ENCODE measurements at regions not wholly inside any gene's neighbourhood (a gene's known extent, or its start where the extent isn't known, plus 50 kb on each side); places are given as distances from the start of the nearest gene placed in this dataset.
"Not testable (repeated sequence)": the region's sequence is repeated elsewhere in the genome, so short reads cannot be mapped to it uniquely, and the experiment has no call there.

GRCh38 chr10:64115471-64115870, 594.3 kb downstream of the REEP3 start:
- H3K4me1 ChIP-seq (ENCODE audit: control insufficient read depth in 1 of 2, insufficient read depth in 1 of 2, low read depth in 1 of 2, low read length in 1 of 2): no peaks in the 10 kb centered on the region
- H3K4me3 ChIP-seq (ENCODE audit: low read depth in 1 of 2, low read length in 1 of 2): no peak overlapping the region
- H3K27me3 ChIP-seq: no peaks in the 10 kb centered on the region
- no peaks in the 10 kb centered on the region for H3K9me3 ChIP-seq
- TF ChIP-seq CTCF (IDR thresholded peaks at IDR 0.05): no peak
- H3K27ac ChIP-seq: no peak overlapping the region
- no peaks in the 10 kb centered on the region for H3K36me3 ChIP-seq

GRCh38 chr10:64115908-64116643, 594.9 kb downstream of the REEP3 start:
- Histone ChIP-seq H3K4me3 (ENCODE audit: low read depth in 1 of 2, low read length in 1 of 2) (no peak overlapping the region), H3K36me3 (no peaks in the 10 kb centered on the region), H3K27ac (no peak overlapping the region), H3K9me3 (no peaks in the 10 kb centered on the region), H3K4me1 (ENCODE audit: control insufficient read depth in 1 of 2, insufficient read depth in 1 of 2, low read depth in 1 of 2, low read length in 1 of 2) (no peaks in the 10 kb centered on the region), H3K27me3 (no peaks in the 10 kb centered on the region)
- TF ChIP-seq CTCF (IDR thresholded peaks at IDR 0.05): no peak

GRCh38 chr10:64116707-64117106, 595.5 kb downstream of the REEP3 start:
- Histone ChIP-seq H3K27me3 (no peaks in the 10 kb centered on the region), H3K4me3 (ENCODE audit: low read depth in 1 of 2, low read length in 1 of 2) (no peak overlapping the region), H3K27ac (no peak overlapping the region), H3K9me3 (no peaks in the 10 kb centered on the region), H3K4me1 (ENCODE audit: control insufficient read depth in 1 of 2, insufficient read depth in 1 of 2, low read depth in 1 of 2, low read length in 1 of 2) (no peaks in the 10 kb centered on the region), H3K36me3 (no peaks in the 10 kb centered on the region)
- no peak for TF ChIP-seq CTCF (IDR thresholded peaks at IDR 0.05)

GRCh38 chr10:64118736-64119135, 597.5 kb downstream of the REEP3 start:
- Histone ChIP-seq H3K36me3 (no peaks in the 10 kb centered on the region), H3K27ac (no peak overlapping the region), H3K27me3 (no peaks in the 10 kb centered on the region), H3K4me3 (ENCODE audit: low read depth in 1 of 2, low read length in 1 of 2) (no peak overlapping the region), H3K9me3 (no peaks in the 10 kb centered on the region), H3K4me1 (ENCODE audit: control insufficient read depth in 1 of 2, insufficient read depth in 1 of 2, low read depth in 1 of 2, low read length in 1 of 2) (no peaks in the 10 kb centered on the region)
- TF ChIP-seq CTCF (IDR thresholded peaks at IDR 0.05): no peak

- H3K9me3 ChIP-seq; H3K36me3 ChIP-seq; H3K27me3 ChIP-seq; H3K4me3 ChIP-seq (ENCODE audit: low read depth in 1 of 2, low read length in 1 of 2); H3K27ac ChIP-seq; H3K4me1 ChIP-seq (ENCODE audit: control insufficient read depth in 1 of 2, insufficient read depth in 1 of 2, low read depth in 1 of 2, low read length in 1 of 2): not testable (repeated sequence)
Measured at GRCh38 chr10:64120301-64120980, 599.2 kb downstream of the REEP3 start.

GRCh38 chr10:64130152-64130551, 609.0 kb downstream of the REEP3 start:
- TF ChIP-seq CTCF (IDR thresholded peaks at IDR 0.05): no peak
- H3K4me3 ChIP-seq (ENCODE audit: low read depth in 1 of 2, low read length in 1 of 2): no peak overlapping the region
- H3K4me1 ChIP-seq (ENCODE audit: control insufficient read depth in 1 of 2, insufficient read depth in 1 of 2, low read depth in 1 of 2, low read length in 1 of 2): no peaks in the 10 kb centered on the region

More at GRCh38 chr10:64130152-64130551, 609.0 kb downstream of the REEP3 start:
- Histone ChIP-seq H3K27ac (no peak overlapping the region), H3K27me3 (no peaks in the 10 kb centered on the region), H3K36me3 (no peaks in the 10 kb centered on the region), H3K9me3 (no peaks in the 10 kb centered on the region)
